ENCODE measurements at regions not wholly inside any gene's neighbourhood (a gene's known extent, or its start where the extent isn't known, plus 50 kb on each side); places are given as distances from the start of the nearest gene placed in this dataset.
A peak's percentile ranks its signal among the peaks of the same experiment; 100 is the strongest.

DNA sequence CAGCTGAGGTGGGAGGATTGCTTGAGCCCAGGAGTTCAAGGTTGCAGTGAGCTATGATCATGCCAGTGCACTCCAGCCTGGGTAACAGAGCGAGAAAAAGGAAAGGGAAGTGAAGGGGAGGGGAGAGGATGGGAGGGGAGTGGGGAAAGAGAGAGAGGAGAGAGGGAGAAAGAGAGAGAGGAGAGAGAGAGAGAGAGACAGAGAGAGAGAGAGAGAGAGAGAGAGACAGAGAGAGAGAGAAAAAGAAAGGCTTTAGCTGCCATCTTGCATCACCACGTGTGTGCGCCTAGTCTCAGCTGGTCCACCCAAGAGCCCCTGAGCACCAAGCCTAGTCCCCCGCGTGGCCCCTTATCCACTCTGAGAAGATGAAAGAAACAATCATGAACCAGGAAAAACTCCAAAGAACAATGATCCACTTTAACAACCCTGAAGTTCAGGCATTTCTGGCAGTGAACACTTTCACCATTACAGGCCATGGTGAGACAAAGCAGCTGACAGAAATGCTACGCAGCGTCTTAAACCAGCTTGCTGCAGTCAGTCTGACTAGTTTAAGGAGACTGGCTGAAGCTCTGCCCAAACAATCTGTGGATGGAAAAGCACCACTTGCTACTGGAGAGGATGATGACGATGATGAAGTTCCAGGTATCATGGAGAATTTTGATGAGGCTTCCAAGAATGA lies 115.5 kb upstream of the CDC42BPA start:
- H3K36me3 ChIP-seq (ENCODE audit: low read depth), result no peaks in the 10 kb centered on the region
- H3K4me2 ChIP-seq (ENCODE audit: unreplicated experiment), result no peak overlapping the region
- H3K9ac ChIP-seq, result no peak overlapping the region
- no peak overlapping the region for H2AFZ ChIP-seq
- no peak overlapping the region for H3K4me3 ChIP-seq
- peaks cover 23% of the 10 kb centered on the region for H3K4me1 ChIP-seq (ENCODE audit: insufficient read depth)
- no peaks in the 10 kb centered on the region for H3K79me2 ChIP-seq (ENCODE audit: insufficient read depth)
- TF ChIP-seq EZH2phosphoT487 (IDR thresholded peaks at IDR 0.05; ENCODE audit: insufficient read depth, low read depth) (no peak), EZH2 (IDR thresholded peaks at IDR 0.05; ENCODE audit: insufficient read depth, poor library complexity, severe bottlenecking) (no peak)
- H3F3A ChIP-seq (ENCODE audit: insufficient read depth), result no peaks in the 10 kb centered on the region
- H3K9me2 ChIP-seq (ENCODE audit: insufficient read depth), result no peaks in the 10 kb centered on the region
- no peaks in the 10 kb centered on the region for H3K9me3 ChIP-seq (ENCODE audit: low read depth)
- 93 to 94% methylated on average over 7 to 8 of the region's 8 CpGs for WGBS, 2 experiments (ENCODE audit: low coverage in 1 of 2, low lambda C conversion rate in 2 of 2, missing lambda C conversion rate in 2 of 2)
- no peaks in the 10 kb centered on the region for H3K27me3 ChIP-seq (replicated peaks; ENCODE audit: insufficient read depth)
- no peak for DNase-seq
- H3K27ac ChIP-seq, result no peak overlapping the region
- no peaks in the 10 kb centered on the region for H4K20me1 ChIP-seq (ENCODE audit: insufficient read depth)
- in situ Hi-C loops (cut with MboI), result loop anchor here (25.0 kb wide), 3 partner anchors 197 to 597 kb away; no protein-coding TSS in a partner anchor

DNA sequence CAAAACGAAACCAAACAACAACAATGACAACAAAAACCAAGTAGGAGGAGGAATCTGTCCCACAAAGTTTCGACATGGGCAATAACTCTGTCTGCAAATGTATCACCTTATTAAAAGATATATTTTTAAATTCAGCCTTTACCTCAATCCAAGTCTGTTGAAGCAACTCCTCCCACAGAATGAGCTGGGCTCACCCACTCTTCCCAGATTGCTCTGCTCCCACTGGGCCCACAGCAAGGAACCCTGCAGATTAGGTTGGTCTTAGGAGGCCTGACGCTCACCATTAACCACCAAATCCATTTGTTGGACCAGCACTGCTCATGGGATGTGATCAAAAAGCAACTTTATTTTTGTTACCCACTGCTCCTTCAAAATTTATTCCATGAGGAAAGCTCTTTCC lies 114.7 kb upstream of the CDC42BPA start:
- Histone ChIP-seq H3K36me3 (ENCODE audit: low read depth) (no peaks in the 10 kb centered on the region), H3K9me3 (ENCODE audit: low read depth) (no peaks in the 10 kb centered on the region), H4K20me1 (ENCODE audit: insufficient read depth) (no peaks in the 10 kb centered on the region), H3K4me1 (ENCODE audit: insufficient read depth) (peaks cover 23% of the 10 kb centered on the region), H3K79me2 (ENCODE audit: insufficient read depth) (no peaks in the 10 kb centered on the region), H3K9ac (no peak overlapping the region), H3K27ac (no peak overlapping the region), H2AFZ (no peak overlapping the region), H3K9me2 (ENCODE audit: insufficient read depth) (no peaks in the 10 kb centered on the region), H3K4me3 (no peak overlapping the region), H3K27me3 (replicated peaks; ENCODE audit: insufficient read depth) (no peaks in the 10 kb centered on the region), H3K4me2 (ENCODE audit: unreplicated experiment) (no peak overlapping the region), H3F3A (ENCODE audit: insufficient read depth) (no peaks in the 10 kb centered on the region)
- in situ Hi-C loops (cut with MboI), result loop anchor here (25.0 kb wide), 3 partner anchors 196 to 596 kb away; no protein-coding TSS in a partner anchor
- no peak for DNase-seq
- TF ChIP-seq EZH2phosphoT487 (IDR thresholded peaks at IDR 0.05; ENCODE audit: insufficient read depth, low read depth) (no peak), EZH2 (IDR thresholded peaks at IDR 0.05; ENCODE audit: insufficient read depth, poor library complexity, severe bottlenecking) (no peak)
- 97 to 98% methylated on average over 3 of the region's 3 CpGs for WGBS, 2 experiments (ENCODE audit: low coverage in 1 of 2, low lambda C conversion rate in 2 of 2, missing lambda C conversion rate in 2 of 2)

DNA sequence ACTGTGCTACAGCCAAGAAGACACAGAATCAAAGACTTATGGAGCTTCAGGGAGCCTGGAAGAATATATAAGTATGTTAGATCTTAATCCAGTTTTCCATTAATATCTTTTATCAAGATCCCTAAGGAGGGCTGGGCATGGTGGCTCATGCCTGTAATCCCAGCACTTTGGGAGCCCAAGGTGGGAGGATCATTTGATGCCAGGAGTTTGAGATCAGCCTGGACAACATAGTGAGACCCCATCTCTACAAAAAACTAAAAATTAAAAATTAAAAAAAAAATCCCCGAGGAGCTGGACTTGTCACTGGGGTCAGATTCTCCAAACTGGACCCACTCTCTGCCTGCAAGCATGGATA lies 113.9 kb upstream of the CDC42BPA start:
- H2AFZ ChIP-seq, result peak overlapping the region; percentile 78
- peak overlapping the region; percentile 51 for H3K4me2 ChIP-seq (ENCODE audit: unreplicated experiment)
- in situ Hi-C loops (cut with MboI), result loop anchor here (25.0 kb wide), 3 partner anchors 195 to 595 kb away; no protein-coding TSS in a partner anchor

DNA sequence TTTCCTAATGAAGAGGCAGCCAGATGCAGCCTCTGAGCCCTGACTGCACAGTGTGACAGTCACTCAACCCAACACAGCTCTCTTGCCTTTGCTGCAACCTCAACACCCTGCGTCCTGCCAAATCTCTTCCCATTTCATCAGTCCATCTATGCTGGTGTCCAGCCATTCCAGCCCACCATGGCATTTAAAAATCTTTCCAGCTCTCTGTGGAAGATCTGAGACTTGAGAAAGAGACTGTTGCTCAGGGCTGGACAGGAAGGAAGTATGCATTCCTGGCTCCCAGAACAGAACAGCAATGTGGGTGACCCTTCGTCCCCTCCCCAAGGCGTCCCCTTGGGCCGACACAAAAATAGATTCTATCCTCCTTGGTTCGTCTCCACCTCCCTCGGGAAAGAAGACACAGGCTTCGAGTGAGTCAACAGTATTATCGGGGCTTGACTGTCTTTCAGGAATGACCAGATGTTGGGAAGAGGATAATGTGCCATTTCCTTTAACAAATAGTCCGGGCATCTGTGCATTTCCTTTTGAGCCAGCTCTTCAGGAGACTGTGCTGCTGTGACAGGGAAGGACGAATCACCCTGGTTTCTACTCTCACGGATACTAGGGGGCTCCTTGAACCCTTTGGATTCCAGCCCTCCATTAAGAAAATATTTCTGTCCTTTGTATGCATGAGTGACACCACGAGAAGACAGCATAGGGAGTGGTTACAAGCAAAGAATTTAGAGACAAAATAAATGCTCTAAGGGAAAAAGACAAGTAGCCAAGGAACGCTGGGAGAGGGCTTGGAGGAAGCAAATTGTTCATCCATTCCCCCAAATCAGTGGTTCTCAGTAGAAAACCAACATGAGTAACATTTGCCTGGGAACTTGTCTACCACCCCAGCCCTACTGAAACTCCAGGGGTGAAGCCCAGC lies 111.4 kb upstream of the CDC42BPA start:
- TF ChIP-seq EZH2 (IDR thresholded peaks at IDR 0.05; ENCODE audit: insufficient read depth, poor library complexity, severe bottlenecking) (no peak), EZH2phosphoT487 (IDR thresholded peaks at IDR 0.05; ENCODE audit: insufficient read depth, low read depth) (no peak)
- Histone ChIP-seq H3K79me2 (ENCODE audit: insufficient read depth) (no peaks in the 10 kb centered on the region), H3K27me3 (replicated peaks; ENCODE audit: insufficient read depth) (no peaks in the 10 kb centered on the region), H3K27ac (peak overlapping the region; percentile 37), H3K9me3 (ENCODE audit: low read depth) (no peaks in the 10 kb centered on the region), H4K20me1 (ENCODE audit: insufficient read depth) (no peaks in the 10 kb centered on the region), H3K36me3 (ENCODE audit: low read depth) (no peaks in the 10 kb centered on the region), H3F3A (ENCODE audit: insufficient read depth) (no peaks in the 10 kb centered on the region), H3K4me3 (peak overlapping the region; percentile 55), H3K4me2 (ENCODE audit: unreplicated experiment) (peak overlapping the region; percentile 75), H3K9me2 (ENCODE audit: insufficient read depth) (no peaks in the 10 kb centered on the region), H3K9ac (peak overlapping the region; percentile 27; the same call in 1 of the 2 replicates), H2AFZ (peak overlapping the region; percentile 58), H3K4me1 (ENCODE audit: insufficient read depth) (peaks cover 23% of the 10 kb centered on the region)
- in situ Hi-C loops (cut with MboI), result loop anchor here (25.0 kb wide), 3 partner anchors 192 to 592 kb away; no protein-coding TSS in a partner anchor
- 5% methylated on average over 13 of the region's 13 CpGs for WGBS, 2 experiments (ENCODE audit: low coverage in 1 of 2, low lambda C conversion rate in 2 of 2, missing lambda C conversion rate in 2 of 2)
- DNase-seq, result peak; percentile 81

More for the DNA sequence above, 113.9 kb upstream of the CDC42BPA start:
- no peak for TF ChIP-seq EZH2phosphoT487 (IDR thresholded peaks at IDR 0.05; ENCODE audit: insufficient read depth, low read depth)
- no peak for TF ChIP-seq EZH2 (IDR thresholded peaks at IDR 0.05; ENCODE audit: insufficient read depth, poor library complexity, severe bottlenecking)
- WGBS, 2 experiments (ENCODE audit: low coverage in 1 of 2, low lambda C conversion rate in 2 of 2, missing lambda C conversion rate in 2 of 2), result 33 to 46% methylated on average over 1 of the region's 1 CpG
- H3K4me1 ChIP-seq (ENCODE audit: insufficient read depth), result peaks cover 23% of the 10 kb centered on the region
- H3K9me2 ChIP-seq (ENCODE audit: insufficient read depth), result no peaks in the 10 kb centered on the region
- no peaks in the 10 kb centered on the region for H3K79me2 ChIP-seq (ENCODE audit: insufficient read depth)
- no peaks in the 10 kb centered on the region for H3F3A ChIP-seq (ENCODE audit: insufficient read depth)
- no peaks in the 10 kb centered on the region for H4K20me1 ChIP-seq (ENCODE audit: insufficient read depth)
- H3K36me3 ChIP-seq (ENCODE audit: low read depth), result no peaks in the 10 kb centered on the region
- no peaks in the 10 kb centered on the region for H3K27me3 ChIP-seq (replicated peaks; ENCODE audit: insufficient read depth)
- H3K4me3 ChIP-seq, result peak overlapping the region; percentile 26; the same call in 1 of the 2 replicates
- H3K9me3 ChIP-seq (ENCODE audit: low read depth), result no peaks in the 10 kb centered on the region
- no peak overlapping the region for H3K27ac ChIP-seq
- no peak for DNase-seq
- H3K9ac ChIP-seq, result no peak overlapping the region
